ENCODE measurements at regions not wholly inside any gene's neighbourhood (a gene's known extent, or its start where the extent isn't known, plus 50 kb on each side); places are given as distances from the start of the nearest gene placed in this dataset.

GRCh38 chr14:22387776-22388241 lies 201.2 kb downstream of the DAD1 start:
- H2BK12ac ChIP-seq (ENCODE audit: low read depth, low read length) = no peak overlapping the region
- no peak overlapping the region for H4K5ac ChIP-seq (ENCODE audit: insufficient read length, low read depth, low read length)
- H3K9ac ChIP-seq (replicated peaks in 1 of 4; ENCODE audit: extremely low read depth in 1 of 4, low read depth in 3 of 4, low read length in 3 of 4) = no peak overlapping the region
- peak overlapping the region; percentile 55; the same call in 1 of the 2 replicates for H2BK15ac ChIP-seq (ENCODE audit: low read length)
- peak overlapping the region; percentile 98 for H2AFZ ChIP-seq (ENCODE audit: low read length)
- no peaks in the 10 kb centered on the region for H3K27me3 ChIP-seq (replicated peaks in 1 of 4; ENCODE audit: control insufficient read depth in 3 of 4, extremely low read depth in 1 of 4, insufficient read depth in 3 of 4, low read length in 3 of 4)
- no peaks in the 10 kb centered on the region for H3K79me1 ChIP-seq (ENCODE audit: low read depth, low read length)
- POLR2A ChIA-PET (ENCODE audit: partially characterized antibody) = no interaction called here
- no peak overlapping the region for H3K18ac ChIP-seq (ENCODE audit: extremely low read depth, low read length)
- H3K36me3 ChIP-seq (ENCODE audit: control insufficient read depth in 2 of 4, insufficient read depth in 4 of 4, low read length in 3 of 4) = no peaks in the 10 kb centered on the region
- no peak overlapping the region for H2BK120ac ChIP-seq (replicated peaks; ENCODE audit: low read depth, low read length)
- no peak overlapping the region for H3K27ac ChIP-seq (ENCODE audit: low read depth, low read length)
- WGBS, 2 experiments (ENCODE audit: extremely low coverage in 1 of 2, insufficient coverage in 1 of 2, insufficient read length in 1 of 2, insufficient replicate concordance in 2 of 2, low coverage in 1 of 2, low lambda C conversion rate in 2 of 2, missing lambda C conversion rate in 1 of 2) = 84% methylated on average over 11 of the region's 11 CpGs; no CpG with 5 or more reads in 1 of the 2 experiments
- H3K4me3 ChIP-seq (ENCODE audit: extremely low read depth in 1 of 4, insufficient read depth in 2 of 4, low read depth in 3 of 4, low read length in 4 of 4) = no peak overlapping the region
- H2AK5ac ChIP-seq (ENCODE audit: low read depth, low read length) = no peak overlapping the region
- CTCF ChIA-PET (ENCODE audit: partially characterized antibody) = interaction anchor here (0.7 to 8.1 kb wide), 18 partner anchors 8 to 346 kb away, joined by 3 to 142 read pairs (median 8); partner anchors contain the start of gene OR6J1
- H3K4ac ChIP-seq (replicated peaks; ENCODE audit: insufficient read length, low read depth, low read length) = no peak overlapping the region
- no peak overlapping the region for H2BK5ac ChIP-seq (ENCODE audit: low read depth, low read length)
- H2BK20ac ChIP-seq (ENCODE audit: low read length) = no peak overlapping the region
- no peak overlapping the region for H3K56ac ChIP-seq (replicated peaks; ENCODE audit: insufficient read length, low read depth, low read length)
- H4K8ac ChIP-seq (ENCODE audit: extremely low read depth, insufficient read depth, low read length) = no peak overlapping the region
- H3K4me2 ChIP-seq (ENCODE audit: insufficient read depth in 1 of 2, low read depth in 2 of 2, low read length in 2 of 2) = no peak overlapping the region
- H4K91ac ChIP-seq (replicated peaks; ENCODE audit: insufficient read length, low read length) = no peak overlapping the region
- H3K79me2 ChIP-seq (ENCODE audit: control insufficient read depth in 1 of 2, insufficient read depth in 2 of 2, low read length in 2 of 2) = no peaks in the 10 kb centered on the region
- H3K9me3 ChIP-seq (ENCODE audit: insufficient read depth in 2 of 2, low read depth in 1 of 2, low read length in 1 of 2) = no peaks in the 10 kb centered on the region
- no peak for DNase-seq (ENCODE audit: low read depth in 1 of 2, low spot score in 2 of 2)
- H3K23me2 ChIP-seq (ENCODE audit: low read depth, low read length) = no peaks in the 10 kb centered on the region
- no peaks in the 10 kb centered on the region for H3K4me1 ChIP-seq (replicated peaks in 1 of 4; ENCODE audit: control insufficient read depth in 3 of 4, insufficient read depth in 4 of 4, low read length in 3 of 4)
- no peak for FAIRE-seq
- no peaks in the 10 kb centered on the region for H4K20me1 ChIP-seq (replicated peaks in 1 of 2; ENCODE audit: control insufficient read depth in 1 of 2, insufficient read depth in 2 of 2, low read length in 2 of 2)
- H3K14ac ChIP-seq (ENCODE audit: insufficient read length) = no peak overlapping the region
- no peak overlapping the region for H3K23ac ChIP-seq (ENCODE audit: insufficient read length)
- TF ChIP-seq KDM5A (IDR thresholded peaks at IDR 0.05; ENCODE audit: low read length) = no peak
- no peak for TF ChIP-seq CREB1 (IDR thresholded peaks at IDR 0.05)
